Stomach (tissue), 4 donors: ENCODE measurements at regions not wholly inside any gene's neighbourhood (a gene's known extent, or its start where the extent isn't known, plus 50 kb on each side); places are given as distances from the start of the nearest gene placed in this dataset.

Source experiments
- POLR2A ChIP-seq, 4 donors: fragments of 450-650 bp; IDR thresholded peaks; one replicate each; pipeline ENCODE4 v1.6.1; 2016; ENCODE audit warnings: antibody characterized with exemption in 4 of 4, control low read depth in 2 of 4, mild to moderate bottlenecking in 1 of 4, moderate library complexity in 1 of 4
- POLR2AphosphoS5 ChIP-seq, 3 donors: sonication (generic); formaldehyde crosslinking; IDR thresholded peaks; one replicate each; pipeline ENCODE4 v1.6.1; 2016; ENCODE audit warnings: antibody characterized with exemption in 3 of 3
- TF ChIP-seq, protein P1 (sequence below), 7 experiments: fragments of 450-650 bp in 4 of 7; fragments of 200-600 bp in 3 of 7; sonication (generic) in 3 of 7; IDR thresholded peaks; one replicate each; pipeline ENCODE4 v1.5.1; 2016 to 2019; ENCODE audit warnings: antibody characterized with exemption in 7 of 7, control low read depth in 2 of 7, mild to moderate bottlenecking in 1 of 7

DNA sequence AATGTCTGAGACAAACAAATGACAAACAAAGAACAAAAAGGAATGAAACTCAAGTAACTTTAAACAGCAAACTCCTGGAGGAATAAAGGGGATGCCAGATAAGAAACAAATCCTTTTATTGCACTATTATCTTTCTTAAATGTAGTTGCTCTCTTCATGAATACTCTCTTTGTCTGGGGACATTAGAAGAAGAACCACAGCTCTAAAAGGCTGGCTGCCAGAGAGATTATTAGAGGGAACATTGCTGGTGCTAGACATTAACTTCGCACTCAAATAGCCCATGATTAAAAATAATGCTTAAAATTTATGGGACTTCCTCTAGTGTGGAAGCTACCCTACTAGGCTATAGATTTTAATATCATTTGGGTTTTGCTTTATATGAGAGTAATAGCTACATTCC, 1330.4 kb downstream of the XPNPEP1 start:
- TF ChIP-seq, protein P1, sequence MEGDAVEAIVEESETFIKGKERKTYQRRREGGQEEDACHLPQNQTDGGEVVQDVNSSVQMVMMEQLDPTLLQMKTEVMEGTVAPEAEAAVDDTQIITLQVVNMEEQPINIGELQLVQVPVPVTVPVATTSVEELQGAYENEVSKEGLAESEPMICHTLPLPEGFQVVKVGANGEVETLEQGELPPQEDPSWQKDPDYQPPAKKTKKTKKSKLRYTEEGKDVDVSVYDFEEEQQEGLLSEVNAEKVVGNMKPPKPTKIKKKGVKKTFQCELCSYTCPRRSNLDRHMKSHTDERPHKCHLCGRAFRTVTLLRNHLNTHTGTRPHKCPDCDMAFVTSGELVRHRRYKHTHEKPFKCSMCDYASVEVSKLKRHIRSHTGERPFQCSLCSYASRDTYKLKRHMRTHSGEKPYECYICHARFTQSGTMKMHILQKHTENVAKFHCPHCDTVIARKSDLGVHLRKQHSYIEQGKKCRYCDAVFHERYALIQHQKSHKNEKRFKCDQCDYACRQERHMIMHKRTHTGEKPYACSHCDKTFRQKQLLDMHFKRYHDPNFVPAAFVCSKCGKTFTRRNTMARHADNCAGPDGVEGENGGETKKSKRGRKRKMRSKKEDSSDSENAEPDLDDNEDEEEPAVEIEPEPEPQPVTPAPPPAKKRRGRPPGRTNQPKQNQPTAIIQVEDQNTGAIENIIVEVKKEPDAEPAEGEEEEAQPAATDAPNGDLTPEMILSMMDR (IDR thresholded peaks at IDR 0.05) = no peak
- TF ChIP-seq POLR2A (IDR thresholded peaks at IDR 0.05) (no peak), POLR2AphosphoS5 (IDR thresholded peaks at IDR 0.05) (no peak)
